8988T (cell line): ENCODE measurements at regions not wholly inside any gene's neighbourhood (a gene's known extent, or its start where the extent isn't known, plus 50 kb on each side); places are given as distances from the start of the nearest gene placed in this dataset.

Source experiments
- DNase-seq: peaks from one replicate; pipeline ENCODE4 v3.0.0; 2011

DNA sequence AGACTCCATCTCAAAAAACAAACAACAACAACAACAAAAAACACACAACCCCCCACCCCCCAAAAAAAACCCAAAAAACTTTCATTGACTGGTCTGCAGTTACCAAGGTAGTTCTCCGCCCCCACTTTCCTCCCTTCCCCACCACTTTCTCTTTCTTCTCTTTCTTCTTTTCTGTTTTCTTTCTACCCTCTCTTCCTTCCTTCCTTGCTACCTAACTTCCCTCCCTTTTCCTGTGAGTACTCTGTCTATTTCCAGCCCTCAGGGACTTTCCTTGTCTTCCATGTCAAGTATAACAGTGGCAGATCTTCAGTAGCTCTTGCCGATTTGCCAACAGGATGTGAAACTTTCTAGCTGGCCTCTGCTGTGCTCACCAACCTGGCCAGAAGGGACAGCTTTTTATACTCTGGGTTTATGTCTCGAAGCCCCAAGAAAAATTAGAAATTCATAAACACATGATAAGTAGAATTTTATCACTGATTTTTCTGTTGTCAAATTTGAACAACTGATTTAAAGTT lies 399.5 kb downstream of the QKI start:
- DNase-seq, result no peak

DNA sequence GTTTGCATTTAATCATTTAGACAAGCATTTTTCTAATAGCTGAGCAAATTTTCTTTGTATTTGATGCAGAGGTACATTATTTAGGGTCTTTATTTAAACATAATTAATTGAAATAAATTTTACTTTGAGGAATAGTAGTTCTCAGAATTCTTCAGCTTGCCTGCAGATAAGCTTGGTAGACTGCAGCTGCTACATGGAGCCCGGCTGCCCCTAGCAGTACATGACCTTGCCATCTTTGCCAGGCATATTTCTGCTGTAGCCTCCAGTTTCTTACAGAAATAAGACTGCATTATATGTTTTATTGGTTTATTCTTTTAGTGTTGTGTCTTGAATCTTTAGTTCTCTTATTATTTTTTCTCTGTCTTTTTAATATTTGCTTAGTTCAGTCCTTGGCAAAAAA lies 396.8 kb downstream of the QKI start:
- DNase-seq, result no peak

DNA sequence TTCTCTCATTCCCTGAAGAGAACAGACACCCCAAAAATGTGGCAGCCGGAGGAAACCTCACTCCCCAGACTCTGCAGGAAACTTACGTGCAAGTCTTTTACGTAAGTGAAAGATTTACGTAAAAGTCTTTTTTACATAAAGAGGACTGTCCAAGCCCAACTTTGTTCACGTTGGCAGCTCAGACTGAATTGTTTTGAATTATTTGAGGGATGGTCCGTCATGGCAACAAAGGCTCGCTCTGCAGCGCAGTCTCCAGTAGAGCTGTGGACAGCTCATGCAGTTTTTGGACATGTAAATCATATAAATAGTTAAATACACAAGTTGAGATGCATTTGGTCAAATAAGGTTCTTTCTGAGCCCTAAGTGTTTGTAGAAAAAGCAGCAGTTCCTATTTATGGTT lies 394.8 kb downstream of the QKI start:
- no peak for DNase-seq

DNA sequence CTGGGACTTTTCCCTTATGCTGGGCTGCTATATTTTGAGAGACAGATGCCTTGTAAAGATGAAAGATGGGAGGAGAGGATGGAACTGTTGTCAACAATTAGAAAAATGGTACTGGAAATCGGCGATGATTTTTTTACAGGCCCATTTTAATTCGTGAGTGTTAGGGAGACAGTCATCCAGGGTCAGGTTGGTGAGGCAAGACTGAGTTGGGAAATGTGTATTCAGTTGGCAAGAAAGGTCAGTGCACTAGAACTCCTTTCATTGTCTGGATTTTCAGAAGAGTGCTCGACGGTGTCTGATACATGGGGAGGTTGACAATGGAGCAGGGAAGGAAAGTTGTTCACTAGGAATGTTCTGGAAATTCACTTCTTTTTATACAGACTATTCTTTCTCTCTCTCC lies 394.4 kb downstream of the QKI start:
- no peak for DNase-seq

DNA sequence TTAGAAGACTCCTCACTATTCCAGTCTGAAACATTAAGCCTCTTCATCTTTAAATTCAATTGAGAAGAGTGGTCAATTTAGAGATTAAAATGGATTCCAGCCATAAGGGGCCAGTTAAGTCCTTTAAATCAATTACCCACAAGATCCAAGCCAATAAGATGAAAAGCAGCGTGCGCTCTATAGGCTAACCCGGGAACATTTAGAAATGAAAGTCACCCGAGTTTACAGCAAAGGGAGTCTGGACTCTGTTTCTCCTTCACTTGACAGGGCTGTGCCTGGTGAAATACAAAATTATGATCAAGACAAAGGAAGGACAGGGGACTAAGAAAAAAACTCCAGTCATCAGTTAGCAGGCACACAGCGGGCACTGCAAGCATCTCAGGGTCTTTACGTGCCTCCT lies 393.7 kb downstream of the QKI start:
- no peak for DNase-seq

DNA sequence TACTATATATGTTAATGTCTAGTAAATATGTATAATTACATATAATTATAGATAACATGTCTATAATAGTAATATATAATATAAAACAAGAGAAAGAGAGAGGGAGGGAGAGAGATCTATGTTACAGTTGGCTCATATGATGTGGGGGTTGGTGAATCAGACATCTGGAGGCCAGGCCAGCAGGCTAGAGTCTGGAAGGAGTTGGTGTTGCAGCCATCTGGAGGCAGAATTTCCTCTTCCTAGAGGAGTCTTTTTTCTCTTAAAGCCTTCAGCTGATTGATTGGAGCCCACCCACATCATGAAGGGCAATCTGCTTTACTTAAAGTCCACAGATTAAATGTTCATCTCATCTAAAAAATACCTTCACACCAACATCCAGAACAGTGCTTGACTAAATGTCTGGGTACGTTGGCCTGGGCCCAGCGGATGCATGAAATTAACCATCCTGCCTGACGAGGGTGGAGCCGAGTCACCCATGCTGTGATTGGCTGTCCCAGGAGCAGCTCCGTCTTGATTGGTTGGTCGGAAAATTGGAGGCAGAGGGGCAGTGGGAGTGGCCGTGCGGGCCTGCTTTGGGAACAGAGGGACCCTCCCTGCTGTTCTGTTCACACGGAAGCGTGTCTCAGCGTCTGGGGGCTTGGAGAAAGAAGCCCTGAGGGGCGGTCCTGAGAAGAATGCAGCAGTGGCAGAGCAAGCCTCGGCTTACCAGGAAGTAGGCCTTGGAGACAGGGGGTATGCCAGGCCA lies 392.4 kb downstream of the QKI start:
- no peak for DNase-seq

DNA sequence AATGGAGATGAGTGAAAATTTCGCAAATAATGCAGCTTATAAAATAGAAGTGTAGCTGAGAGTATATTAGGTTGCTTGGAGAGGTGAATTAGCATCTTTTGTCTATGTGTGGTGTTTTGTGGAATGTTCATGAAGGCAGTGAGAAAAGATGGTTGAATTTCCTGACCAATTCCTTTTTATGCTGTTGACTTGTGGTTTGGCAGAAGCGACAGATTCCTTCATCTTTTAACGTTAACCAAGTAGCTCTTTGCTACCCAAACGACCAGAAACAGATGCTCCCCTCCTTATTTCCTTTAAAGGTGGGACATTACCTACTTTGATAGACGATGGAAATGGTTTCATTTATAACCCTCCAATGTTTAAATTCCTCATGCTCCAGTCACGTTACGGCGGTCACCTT lies 390.5 kb downstream of the QKI start:
- no peak for DNase-seq

DNA sequence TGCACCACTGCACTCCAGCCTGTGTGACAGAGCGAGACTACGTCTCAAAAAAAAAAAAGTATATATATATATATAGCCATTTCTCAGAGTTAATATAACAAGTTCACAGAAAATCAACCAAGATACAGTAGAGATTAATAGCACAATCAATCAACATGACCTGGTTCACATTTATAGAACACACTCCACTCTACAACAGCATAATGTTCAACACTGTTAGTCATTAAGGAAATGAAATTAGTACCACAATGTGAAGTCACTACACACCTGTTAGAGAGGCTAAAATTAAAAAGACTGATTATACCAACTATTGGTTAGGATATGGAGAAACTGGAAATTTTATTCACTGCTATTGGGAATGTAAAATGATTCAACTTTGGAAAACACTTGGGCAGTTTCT lies 387.7 kb downstream of the QKI start:
- DNase-seq, result no peak

DNA sequence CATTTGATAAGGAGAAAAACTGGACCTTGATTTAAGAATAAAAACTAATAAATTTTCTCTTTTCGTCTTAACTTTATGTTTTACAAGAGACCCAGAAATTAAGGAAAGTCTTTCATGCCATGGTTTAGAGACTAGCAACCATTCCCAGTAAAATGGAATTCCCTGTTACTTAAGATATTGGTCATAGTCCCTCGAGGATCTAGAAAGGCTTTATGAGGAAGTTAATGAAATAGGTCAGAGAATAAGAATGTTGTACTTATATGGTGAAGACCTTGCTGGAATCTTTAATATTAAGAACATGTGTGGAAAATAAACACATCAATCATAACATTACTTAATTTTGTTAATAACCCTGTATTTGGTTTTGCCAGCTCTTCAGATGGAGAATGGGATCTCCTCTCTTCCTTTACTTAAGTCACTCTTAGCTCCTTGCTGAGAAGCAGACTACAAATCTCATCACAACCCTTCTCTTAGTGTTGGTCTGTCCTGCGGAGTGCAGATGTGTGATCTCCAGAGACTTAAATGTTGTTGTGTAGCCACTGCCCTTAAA lies 382.9 kb downstream of the QKI start:
- no peak for DNase-seq

DNA sequence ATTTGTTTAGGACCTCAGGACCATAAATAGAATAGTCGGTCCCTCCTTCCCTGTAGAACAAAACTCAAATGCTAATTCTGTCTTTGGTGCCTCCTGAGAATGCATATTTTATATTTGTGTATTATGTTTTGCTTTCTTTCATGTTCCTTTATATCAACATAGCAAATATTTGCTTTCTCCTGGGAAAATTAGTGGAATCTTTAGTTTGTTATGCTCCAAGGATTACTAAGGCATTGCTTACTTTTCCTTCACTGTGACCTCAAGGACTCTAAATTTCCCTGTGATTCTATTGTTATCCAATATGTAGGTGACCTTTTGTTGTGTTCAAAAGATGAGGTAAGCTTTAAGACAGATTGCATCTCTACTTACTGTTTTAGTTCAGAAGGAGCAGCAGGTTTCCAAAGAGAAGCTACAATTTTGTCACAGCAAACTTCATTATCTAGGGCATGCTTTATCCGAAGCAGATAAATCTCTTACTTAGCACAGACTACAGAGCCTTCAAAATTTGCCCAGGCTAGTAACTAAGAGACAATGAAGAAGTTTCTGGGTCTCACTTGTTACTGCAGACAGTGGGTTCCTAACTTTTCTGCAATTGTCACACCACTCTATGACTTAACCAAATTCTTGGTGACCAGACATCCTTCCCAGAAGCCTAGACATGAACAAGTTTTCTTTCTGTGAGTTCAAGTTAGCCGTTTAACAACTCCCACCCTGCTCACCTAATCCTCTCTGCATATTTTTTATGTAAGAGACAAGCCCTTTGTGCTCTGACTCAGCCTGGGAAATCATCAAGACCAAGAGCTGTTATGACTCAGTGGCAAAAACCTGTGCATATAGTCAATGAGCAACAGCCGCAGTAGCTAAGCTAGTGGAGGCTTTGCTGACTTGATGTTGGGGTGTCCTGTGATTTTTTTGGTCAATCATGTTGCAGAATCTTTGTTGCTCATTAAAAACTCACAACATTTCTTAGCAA lies 378.8 kb downstream of the QKI start:
- no peak for DNase-seq

DNA sequence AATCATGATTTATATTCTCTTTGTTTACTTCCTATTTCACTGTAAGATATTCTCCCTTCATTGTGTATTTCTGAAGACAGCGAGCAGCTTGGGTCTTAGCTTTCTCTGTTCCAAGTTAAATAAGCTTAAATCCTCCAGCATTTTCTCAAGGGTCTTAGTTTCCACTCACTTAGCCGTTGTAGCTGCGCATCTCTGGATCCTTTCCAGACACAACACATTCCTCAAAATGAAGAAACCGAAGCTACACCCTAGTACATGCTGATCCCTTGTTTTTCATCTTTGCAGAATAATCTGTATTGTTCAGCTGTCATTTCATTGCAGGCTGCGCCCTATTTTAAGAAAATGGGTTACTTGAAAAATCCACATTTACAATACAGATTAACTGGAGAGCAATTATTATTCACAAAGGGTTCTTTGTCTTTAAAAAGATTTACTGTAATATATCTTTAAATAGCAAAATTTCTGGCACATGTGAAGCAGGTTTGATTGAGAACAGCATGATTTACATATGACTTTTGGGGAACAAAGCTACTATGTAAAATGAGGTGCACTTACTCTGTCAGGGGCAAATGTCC lies 375.8 kb downstream of the QKI start:
- no peak for DNase-seq

DNA sequence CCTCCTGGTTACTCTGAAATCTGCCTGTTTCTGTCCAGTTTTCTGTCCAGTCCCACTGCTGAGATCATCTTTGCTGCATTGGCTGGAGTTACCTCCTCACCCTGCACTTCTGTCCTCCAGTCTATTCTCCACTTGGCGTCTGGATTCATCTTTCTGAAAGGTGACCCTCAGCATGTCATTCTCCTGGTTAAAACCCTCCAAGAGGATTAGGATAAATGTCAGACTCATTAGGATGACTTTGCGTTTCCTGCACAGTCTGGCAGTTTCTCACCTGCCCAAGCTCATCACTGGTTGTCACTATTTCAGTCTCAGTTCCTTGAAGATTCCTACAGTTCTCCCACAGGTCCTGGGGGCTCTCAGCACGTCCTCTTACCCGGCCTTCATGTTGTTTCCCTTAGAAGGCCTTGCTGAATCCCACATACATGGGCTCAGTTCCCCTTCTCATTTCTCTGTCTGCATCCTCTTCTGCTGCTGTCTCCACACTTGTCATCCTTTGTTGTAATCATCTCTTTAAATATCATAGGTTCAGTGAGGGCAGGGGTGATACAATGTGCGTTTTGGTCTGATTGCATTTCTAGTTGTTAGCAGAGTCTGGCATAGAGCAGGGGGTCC lies 374.8 kb downstream of the QKI start:
- no peak for DNase-seq

DNA sequence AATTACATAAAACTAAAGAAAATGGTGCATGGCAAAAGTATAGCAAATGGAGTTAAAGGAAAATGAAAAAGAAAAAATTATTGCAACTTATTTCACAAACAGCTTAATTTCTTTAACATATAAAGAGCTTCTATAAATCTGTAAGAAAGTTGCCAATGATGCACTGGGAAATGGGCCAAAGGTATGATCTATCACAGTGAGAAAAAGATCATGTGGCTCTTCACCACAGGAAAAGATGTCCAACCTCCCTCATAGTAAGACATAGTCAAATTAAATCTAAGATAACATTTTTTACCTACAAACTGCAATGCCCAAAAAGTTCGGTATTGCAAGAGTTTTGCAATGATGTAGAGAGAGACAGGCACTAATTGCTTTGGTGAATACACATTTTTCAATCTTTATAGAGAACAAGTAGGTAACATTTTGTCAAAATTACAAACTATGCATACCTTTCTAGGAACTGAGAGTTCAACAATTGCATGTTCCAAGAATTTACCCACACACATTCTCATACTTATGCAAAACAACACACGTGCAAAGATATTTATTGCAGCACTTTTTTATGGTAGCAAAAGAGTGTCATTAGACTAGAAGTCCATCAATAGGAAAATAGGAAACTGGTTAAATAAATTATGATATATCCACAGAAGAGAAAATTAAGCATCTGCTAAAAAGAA lies 372.6 kb downstream of the QKI start:
- no peak for DNase-seq

DNA sequence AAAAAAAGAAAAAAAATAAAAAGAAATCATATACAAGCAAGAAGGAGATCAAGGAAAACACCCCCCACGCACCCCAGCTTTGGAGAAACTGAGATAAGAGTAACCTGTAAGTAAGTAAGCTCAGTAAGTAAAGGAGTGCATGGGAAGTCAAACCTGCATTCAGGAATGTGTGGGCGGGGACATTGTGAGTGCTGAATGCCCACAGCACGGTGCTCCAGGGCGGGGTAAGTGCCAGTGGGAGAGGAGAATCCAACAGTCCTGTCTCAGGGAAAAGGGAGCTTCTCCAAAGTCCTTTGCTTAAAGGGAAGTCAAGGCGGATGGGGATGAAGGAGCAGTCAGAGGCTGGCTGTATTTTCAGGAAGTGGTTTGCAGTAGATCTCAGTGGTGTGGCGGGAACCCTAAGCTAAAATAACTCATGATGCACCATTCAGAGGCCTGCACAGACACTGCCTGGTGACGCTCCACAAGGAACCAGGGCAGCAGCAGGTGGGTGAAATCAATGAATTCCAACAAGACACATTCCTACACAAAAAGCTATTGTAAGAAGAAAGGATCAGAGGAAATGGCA lies 368.0 kb downstream of the QKI start:
- DNase-seq, result no peak

DNA sequence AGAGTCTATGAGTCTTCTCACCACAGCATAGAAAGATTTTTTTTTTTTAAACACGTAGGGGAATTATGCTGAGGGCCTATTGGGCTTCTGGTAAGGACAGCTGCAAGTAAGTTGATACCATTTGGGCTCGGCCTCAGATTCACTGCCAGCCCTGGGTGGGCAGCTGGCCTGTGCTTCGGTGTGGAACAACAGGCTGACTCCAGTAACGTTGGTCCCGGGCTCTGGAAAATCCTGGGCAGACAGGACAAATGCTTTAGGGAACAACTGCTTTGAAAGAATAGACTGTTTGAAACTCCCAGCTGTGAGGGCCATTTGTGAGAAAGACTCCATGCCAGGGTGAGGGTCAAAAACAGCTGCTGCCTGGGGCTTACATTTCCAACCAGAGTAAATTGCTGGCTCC lies 366.5 kb downstream of the QKI start:
- no peak for DNase-seq

DNA sequence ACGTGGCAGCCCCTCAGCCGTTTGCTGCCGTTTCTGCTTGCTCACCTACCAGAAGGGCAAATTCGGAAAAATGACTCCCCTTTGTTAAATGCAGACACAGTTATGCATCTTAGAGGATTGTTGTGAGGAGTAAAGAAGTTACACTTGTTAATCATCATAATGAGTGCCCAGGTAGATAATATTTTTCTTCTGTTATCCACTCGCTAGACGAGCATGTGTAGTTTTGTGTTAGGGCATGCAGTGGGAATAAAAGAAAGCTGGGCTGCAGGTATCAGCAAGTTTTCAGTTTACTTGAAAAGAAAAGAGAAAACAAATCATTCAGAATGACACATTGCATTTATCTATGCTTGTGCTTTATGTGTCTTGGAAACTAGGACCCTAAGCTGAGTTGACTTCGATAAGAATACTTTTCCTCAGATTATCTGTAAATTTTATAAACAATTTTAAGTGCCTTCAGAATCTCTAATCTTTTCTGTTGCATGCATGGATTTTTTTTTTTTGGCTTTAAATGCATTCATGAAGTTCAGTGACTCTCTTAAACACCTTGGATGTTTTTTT lies 365.3 kb downstream of the QKI start:
- DNase-seq, result no peak

DNA sequence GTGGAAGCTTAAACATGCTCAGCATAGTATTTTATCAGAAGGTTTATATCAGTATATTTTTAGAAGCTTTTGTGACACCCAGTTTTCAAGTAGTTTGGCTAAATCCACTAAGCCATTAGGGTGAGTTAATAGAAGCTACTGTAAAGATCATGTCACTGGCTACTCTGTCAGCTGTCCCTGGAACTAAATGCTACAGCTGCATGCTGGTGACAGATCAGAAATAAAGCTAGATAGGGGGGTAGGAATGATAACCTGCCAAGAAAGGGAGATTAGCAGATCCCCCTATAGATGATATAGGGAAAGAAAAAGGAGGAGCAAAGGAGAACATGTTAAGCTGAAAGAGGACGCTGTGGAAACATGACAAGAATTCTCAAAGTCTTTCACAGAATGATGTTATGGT lies 363.2 kb downstream of the QKI start:
- DNase-seq, result no peak

DNA sequence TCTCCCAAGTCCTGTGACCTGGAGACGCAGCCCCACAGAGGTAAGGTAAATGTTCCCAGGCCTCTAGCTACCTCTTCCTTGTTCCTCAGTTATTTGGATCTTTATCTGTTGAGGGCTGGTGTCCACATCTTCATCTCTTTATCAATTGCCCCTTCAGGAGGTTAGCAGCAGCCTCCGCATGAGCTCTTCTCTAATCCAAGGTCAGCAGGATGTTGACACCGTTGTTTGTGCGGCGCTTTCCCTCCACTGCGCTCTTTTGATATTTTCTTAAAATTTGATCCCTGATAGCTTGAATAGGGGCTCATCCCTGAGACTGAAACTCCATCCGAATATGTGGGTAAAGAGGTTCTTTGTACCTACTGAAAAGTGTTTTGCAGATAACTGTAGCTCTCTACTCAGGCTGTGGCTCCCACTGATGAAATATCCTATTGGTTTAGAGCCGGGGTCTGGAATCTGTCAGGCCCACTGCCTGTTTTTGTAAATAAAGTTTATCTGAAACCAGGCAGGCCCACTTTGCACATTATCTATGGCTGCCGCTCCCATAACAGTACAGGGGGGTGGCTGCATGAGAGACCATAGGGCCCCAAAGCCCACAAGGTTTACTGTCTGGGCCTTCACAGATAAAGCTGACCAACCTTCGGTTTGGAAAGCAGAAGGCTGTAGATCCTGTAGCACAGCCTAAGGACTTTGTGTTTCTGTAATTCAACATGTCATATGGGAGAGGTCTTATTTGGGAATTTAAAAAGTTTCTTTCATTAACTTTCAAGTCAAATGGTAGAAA lies 362.6 kb downstream of the QKI start:
- no peak for DNase-seq

DNA sequence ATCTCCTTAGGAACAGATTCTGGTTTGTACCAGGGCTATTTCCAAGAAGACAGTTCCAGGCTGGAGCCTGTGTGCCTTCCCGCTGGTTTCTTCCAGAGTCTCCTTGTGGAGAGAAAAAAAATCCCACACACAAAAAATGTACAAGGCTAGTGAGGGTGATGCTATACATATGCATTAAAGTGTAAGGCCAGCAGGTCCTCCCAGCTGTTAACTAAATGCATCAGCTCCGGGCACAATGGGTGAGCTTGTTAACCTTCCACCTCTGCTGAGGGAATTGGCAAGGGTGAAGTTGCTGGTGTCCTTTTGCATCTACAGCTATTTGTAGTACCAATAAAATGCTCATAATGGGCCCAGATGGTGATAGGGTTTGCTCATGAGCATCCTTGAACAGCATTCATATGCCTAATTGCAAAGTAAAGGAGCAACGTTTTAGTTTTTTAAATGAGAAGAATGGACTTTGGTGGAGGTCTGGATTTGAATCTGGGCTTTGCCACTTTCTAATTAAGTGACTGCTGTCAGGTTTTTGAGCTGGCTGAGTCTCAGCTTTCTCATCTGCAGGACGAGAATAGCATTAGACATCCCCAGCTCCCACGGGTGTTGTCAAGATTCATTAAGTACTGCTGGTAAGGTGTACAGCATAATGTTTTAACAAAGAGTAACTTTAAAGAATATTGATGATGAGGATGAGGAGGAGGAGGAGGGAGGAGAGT lies 361.8 kb downstream of the QKI start:
- no peak for DNase-seq

DNA sequence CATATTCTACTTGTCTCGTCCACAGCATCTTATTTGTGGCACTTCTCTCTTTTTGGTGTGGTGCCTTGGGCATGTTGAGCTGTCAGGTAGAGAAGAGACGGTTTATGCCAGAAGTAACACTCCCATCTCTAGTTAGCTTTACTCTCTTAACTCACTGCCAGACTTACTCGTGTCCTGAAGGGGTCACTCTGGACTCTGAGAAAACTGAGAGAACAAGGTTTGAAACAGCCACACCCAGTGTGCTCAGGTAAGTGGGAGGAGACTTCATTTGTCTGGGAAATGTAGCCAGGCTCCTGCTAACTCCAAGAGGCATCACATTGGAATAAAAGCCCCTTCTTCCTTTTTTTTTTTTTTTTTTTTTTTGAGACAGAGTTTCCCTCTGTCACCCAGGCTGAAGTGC lies 360.8 kb downstream of the QKI start:
- DNase-seq, result no peak
